DMS153 treated with DMSO at 0.1 percent for 48 hours (cell line): ENCODE measurements at regions not wholly inside any gene's neighbourhood (a gene's known extent, or its start where the extent isn't known, plus 50 kb on each side); places are given as distances from the start of the nearest gene placed in this dataset.

Experiments
- DNase-seq: peaks from one replicate; lab custom pipeline; 2025; ENCODE audit not compliant: unreplicated experiment; lab: John Stamatoyannopoulos, UW

- DNase-seq, result no peak
These were observed 248.3 kb downstream of the LY86 start for GRCh38 chr6:6836609-6837406.

DNA sequence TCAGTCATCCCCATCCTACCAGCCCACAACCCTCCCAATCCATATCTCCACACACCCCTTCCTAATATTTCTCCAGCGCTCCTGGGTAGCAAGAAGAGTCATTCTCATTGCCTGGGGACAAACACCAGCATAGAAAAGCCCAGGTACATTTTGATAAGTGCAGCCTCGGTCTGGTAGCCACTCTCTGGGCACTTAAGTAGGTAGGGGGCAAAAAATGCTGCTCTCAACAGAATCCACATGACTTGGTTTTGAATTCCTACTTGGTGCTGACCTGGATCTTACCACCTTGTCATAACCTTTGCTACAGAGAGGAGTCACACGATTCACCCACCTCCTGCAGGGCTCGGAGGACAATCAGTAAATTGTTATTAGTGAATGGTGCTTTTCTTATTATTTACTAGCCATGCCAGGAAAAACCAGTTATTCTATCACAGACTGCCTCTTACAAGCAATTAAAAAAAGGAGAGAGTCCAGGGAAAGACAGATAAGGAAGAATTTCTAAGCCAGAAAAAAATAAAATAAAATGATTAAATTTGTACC, 249.1 kb downstream of the LY86 start:
- no peak for DNase-seq

GRCh38 chr6:6840831-6841291, 252.3 kb downstream of the LY86 start:
- no peak for DNase-seq

- DNase-seq, result no peak
These were observed 253.1 kb downstream of the LY86 start for GRCh38 chr6:6841571-6841970.

DNA sequence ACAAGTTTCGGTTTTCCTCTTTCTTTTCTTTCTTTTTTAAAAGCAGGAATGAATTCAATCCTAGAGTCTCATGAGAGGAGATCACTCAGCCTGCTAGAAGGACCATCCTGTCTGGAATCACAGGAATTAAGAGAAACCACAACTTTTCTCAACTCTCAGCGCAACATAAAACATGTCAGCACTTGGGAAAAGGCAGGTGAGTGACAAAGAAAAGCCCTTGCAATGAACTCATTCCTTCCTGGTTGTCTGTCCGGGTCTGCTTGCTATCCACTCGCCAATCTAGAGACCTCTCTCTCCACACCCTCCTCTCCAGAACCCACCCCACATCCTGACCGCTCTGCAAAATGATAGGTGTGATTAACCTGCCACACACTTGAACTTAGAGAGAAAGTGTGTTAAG, 253.8 kb downstream of the LY86 start:
- no peak for DNase-seq

DNA sequence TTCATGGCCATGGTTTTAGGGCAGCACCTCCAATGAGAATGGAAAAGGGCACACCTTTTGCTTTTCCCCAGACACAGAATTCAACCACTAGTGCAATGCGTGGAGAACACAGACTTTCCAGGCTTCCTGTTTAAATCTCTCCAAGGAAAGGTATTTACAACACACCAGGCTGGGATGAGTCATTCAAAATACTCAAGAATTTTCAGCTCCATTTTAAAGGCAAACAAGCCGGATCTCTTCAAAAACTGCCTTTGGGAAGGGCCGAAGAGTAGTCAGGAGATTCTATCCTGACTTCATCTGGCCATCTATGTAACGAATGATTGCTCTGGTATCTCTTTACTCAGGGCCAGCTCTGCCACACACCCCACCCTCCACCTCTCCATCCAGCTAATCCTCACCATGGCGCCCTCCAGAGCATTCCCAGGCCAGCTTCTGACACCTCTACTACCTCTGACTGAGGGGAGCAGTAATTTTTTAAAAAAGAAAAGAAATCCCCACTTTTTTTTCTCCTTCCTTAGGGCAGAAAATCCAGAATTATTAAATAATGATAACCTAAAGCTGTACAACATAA, 254.6 kb downstream of the LY86 start:
- DNase-seq, result no peak

DNA sequence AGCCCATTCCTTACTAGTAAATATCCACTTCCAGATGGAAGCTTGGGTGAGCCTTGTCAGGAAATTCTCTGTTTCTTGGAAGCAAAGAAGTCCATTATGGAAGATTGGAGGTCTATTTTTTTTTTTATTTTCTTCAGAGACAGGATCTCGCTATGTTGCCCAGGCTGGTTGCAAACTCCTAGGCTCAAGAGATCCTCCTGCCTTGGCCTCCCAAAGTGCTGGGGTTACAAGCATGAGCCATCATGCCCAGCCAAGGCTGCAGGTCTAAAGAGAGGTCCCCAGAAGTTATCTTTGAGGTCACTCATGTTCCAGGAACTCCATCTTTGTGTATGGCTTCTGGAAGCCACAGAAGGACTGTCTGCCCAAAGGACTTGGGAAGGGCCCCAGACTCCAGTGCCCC, 255.3 kb downstream of the LY86 start:
- DNase-seq, result no peak

DNA sequence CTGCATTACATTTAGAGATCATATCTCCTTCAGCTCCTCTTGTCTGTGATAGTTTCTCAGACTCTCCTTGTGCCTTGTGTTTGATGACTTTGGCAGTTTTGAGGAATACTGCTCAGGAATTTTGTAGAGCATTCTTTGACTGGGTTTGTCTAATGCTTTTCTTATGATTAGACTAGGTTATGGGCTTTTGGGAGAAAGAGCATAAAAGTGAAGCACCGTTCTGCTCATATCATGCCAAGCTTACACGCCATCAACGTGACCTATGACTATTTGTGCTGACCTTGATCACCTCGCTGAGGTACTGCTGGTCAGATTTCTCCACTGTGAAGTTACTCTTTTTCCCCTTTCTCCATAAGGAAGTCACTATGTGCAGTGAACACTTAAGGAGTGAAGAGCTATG, 256.0 kb downstream of the LY86 start:
- no peak for DNase-seq

DNA sequence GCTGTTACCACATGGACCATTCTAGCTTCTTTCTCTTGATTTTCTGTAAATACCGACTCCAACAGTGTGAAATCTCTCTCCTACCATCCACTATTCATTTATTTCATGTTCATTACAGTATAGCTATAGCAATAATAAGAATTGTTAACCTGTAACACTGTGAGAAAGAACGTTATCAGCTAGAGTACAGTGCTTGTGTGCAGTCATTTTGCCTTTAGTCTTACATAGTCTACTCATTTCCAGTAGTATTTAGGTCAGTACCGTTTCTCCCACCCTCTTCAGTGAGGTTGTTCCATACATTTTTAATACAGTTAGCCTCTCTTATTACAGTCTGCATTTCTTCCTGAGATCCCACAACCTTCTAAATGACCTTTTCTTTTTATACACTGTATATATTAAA, 257.1 kb downstream of the LY86 start:
- no peak for DNase-seq

DNA sequence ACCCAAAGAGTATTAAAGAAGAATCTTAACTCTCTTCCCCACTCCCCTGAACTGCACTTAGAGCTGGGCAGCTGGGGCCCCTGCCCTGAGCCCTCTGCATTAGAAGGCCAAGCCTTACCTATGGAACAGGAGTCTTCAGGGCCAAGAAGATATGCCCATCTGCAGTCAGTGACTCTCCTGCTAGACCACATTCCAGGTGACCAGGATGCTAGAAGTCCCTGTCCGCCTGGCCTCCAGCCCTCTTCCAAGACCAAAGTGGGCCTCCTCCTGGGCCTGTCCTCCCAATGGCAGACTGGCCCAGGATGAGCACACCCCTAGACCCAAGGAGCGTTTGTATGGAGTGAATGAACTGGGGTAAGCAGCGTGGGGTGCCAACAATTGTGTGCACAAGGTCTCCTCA, 259.1 kb downstream of the LY86 start:
- no peak for DNase-seq

DNA sequence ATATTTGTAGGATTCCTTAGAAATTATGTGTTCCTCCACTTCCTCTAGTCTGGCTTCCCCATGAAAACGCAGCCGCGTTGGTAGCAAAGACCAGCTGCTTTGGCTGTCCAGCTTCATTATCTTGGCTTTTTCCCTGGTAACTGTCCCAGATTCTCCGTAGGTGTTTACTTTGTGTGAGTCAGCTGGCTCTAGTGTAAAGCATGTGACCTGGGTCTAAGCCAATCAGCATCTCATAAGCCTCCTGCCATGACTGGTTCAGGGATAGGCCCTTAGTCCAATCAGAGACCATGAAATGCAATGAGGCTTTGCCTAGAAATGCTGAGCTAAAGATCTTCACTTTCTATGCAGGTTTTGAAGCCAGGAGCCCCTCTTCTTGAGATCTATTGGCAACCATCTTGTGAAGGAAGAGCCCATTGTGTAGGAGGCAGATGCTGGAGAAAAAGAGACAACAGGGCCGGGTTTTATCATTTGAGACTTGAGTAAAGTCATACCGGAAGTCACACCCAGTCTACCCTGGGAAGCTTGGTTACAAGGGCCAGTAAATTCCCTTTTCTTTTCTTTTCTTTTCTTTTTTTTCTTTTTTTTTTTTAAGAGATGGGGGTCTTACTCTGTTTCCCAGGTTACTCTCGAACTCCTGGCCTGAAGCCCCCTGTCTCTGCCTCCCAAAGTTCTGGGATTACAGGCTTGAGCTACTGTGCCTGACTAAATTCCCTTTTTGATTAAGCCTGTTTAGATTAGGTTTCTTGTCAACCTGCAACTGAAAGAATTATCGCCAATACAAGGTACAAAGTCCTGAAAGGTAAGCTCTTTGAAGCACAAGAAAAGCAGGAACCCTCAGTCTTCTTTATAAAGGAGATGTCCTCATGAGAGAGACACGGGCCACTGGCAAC, 256.5 kb upstream of the RREB1 start:
- DNase-seq, result no peak

- no peak for DNase-seq
These were observed 255.9 kb upstream of the RREB1 start for GRCh38 chr6:6851949-6852261.

DNA sequence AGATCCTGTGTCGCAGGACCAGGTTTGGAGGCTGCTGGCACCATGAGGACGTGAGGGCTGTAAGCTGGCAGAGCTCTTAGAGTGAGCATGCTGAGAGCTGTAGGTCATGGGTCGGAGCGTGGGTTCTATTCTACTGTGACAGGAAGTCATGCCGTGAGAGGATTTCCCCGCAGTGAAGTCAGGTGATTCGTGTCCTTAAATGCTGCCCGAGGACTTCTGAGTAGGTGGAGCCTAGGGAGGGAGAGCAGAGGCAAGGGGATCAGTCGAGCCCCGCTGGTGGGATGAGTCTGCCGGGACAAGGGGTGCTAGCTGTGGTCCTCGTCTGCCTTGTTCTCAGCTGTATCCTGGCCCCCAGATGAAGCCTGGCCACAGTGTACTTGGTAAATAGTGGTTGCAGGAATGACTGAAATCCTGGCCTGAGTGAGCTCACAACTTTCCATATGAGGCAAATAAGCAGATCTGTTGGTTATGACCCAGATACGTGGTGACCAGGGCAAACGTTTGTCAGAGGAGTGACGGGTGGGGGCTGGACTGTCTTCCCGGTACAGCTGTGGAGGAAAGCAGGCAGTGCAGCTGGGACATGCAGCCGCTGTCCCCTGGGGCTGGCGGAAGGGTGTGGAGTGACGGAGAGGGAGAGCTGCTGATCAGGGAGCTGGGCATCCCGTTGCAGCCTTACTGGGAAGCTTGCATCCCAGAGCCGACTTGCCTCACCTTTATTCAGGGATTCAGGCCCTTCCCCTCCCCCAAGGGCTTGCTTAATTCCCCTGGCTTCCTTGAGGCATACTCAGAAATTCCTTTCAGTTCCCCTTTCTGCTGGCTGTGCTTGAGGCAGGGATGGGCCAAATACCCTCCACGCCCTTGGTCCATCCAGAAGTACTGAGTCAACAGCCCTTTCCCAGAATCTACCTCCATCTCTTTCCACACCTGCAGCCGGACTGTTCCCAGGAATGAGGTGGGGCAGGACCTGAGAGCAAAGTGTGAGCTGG, 250.9 kb upstream of the RREB1 start:
- peak; percentile 8 for DNase-seq

DNA sequence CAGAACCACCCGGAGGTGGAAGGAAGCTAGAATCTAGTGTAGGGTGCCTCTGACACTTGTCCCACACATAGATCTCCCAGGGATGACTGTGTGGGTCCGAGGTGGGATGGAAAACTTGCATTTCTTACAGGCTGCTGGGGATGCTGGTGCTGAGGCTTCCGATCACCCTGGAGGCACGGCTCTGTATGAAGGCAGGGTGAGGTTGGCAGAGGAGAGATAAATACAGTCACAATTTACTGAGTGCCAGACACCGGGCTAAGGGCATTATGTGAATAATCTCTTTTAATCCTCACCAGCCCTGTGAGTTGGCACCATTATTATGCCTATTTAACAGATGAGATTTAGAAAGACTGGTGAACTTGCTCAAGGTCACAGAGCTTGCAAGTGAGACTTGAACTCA, 250.2 kb upstream of the RREB1 start:
- DNase-seq, result no peak

DNA sequence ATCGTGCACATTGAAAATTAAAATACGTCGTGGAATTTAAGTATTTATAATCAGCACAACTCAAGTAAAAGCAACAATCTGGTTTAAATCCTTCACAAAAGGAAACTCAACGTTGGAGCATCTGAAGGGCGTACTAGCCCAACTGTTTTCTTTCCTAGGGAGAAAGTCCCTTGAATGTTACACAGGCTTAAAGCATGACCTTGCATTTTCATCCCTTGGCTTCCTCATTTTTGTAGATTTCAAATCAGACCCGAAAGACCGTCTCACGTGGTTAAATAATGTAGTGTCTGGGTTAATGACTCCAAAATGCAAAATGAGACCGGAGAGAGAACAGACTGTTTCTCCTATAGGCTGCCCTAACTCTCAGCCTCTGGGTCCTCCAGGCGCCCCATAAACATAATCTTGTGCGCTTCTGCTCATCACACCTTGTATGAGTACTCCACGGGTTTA, 249.2 kb upstream of the RREB1 start:
- DNase-seq, result no peak

- no peak for DNase-seq
These were observed 248.7 kb upstream of the RREB1 start for GRCh38 chr6:6859105-6859504.

DNA sequence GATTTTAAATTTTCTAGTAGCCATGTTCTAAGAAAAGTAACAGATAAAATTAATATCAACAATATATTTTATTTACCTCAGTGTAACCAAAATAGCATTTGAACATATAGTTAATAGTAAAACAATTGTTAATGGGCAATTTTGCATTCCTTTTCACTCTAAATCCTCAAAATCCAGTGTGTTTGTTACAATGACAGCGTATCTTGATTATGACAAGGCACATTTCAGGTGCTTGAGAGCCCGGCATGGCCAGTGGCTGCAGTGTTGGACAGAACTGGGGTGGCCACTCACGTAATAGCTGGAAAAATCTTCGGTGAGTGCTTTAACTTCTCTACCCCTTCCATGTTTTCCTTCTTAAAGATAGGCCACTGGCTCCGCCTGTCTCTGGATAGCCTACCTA, 248.0 kb upstream of the RREB1 start:
- DNase-seq, result no peak

GRCh38 chr6:6860863-6861262, 246.9 kb upstream of the RREB1 start:
- DNase-seq, result no peak

GRCh38 chr6:6861351-6861894, 246.3 kb upstream of the RREB1 start:
- DNase-seq, result no peak

GRCh38 chr6:6861995-6862394, 245.8 kb upstream of the RREB1 start:
- no peak for DNase-seq
